ENCODE measurements at regions not wholly inside any gene's neighbourhood (a gene's known extent, or its start where the extent isn't known, plus 50 kb on each side); places are given as distances from the start of the nearest gene placed in this dataset.

GRCh38 chrX:87878926-87879325 is 361.3 kb downstream of the KLHL4 start:
- no peaks in the 10 kb centered on the region for H3K9me2 ChIP-seq (ENCODE audit: low read depth, low read length)
- H3K36me3 ChIP-seq (ENCODE audit: insufficient read depth, low read length), result no peaks in the 10 kb centered on the region
- H4K20me1 ChIP-seq (ENCODE audit: insufficient read depth, low read length), result no peaks in the 10 kb centered on the region
- no peaks in the 10 kb centered on the region for H3K27me3 ChIP-seq (ENCODE audit: insufficient read depth, low read length)
- H3K9me3 ChIP-seq (ENCODE audit: low read length), result no peaks in the 10 kb centered on the region
- TF ChIP-seq CTCF (IDR thresholded peaks at IDR 0.05; ENCODE audit: low read length) (no peak), EZH2 (IDR thresholded peaks at IDR 0.05; ENCODE audit: borderline replicate concordance, low read length) (no peak)
- no peaks in the 10 kb centered on the region for H3K79me2 ChIP-seq (ENCODE audit: insufficient read depth, low read length)
- H3K4me3 ChIP-seq (ENCODE audit: low read depth, low read length, poor library complexity, severe bottlenecking), result no peak overlapping the region
- no peak overlapping the region for H3K9ac ChIP-seq (ENCODE audit: low read length)
- H3K4me1 ChIP-seq (ENCODE audit: insufficient read depth, low read length, severe bottlenecking), result peaks cover 4% of the 10 kb centered on the region
- H3K4me2 ChIP-seq (ENCODE audit: low read length), result no peak overlapping the region
- H2AFZ ChIP-seq (ENCODE audit: low read length), result no peak overlapping the region
- no peak overlapping the region for H3K27ac ChIP-seq (ENCODE audit: low read depth, low read length, poor library complexity, severe bottlenecking)
- no peaks in the 10 kb centered on the region for H3F3A ChIP-seq (ENCODE audit: insufficient read depth, low read length)

GRCh38 chrX:87890437-87890836 is 372.8 kb downstream of the KLHL4 start:
- no peaks in the 10 kb centered on the region for H3K79me2 ChIP-seq (ENCODE audit: insufficient read depth, low read length)
- H3K4me2 ChIP-seq (ENCODE audit: low read length), result no peak overlapping the region
- H2AFZ ChIP-seq (ENCODE audit: low read length), result no peak overlapping the region
- no peaks in the 10 kb centered on the region for H3K9me3 ChIP-seq (ENCODE audit: low read length)
- H3K36me3 ChIP-seq (ENCODE audit: insufficient read depth, low read length), result no peaks in the 10 kb centered on the region
- no peaks in the 10 kb centered on the region for H3F3A ChIP-seq (ENCODE audit: insufficient read depth, low read length)
- no peaks in the 10 kb centered on the region for H3K4me1 ChIP-seq (ENCODE audit: insufficient read depth, low read length, severe bottlenecking)
- no peak for TF ChIP-seq EZH2 (IDR thresholded peaks at IDR 0.05; ENCODE audit: borderline replicate concordance, low read length)
- TF ChIP-seq CTCF (IDR thresholded peaks at IDR 0.05; ENCODE audit: low read length), result no peak
- no peaks in the 10 kb centered on the region for H3K27me3 ChIP-seq (ENCODE audit: insufficient read depth, low read length)
- no peaks in the 10 kb centered on the region for H3K9me2 ChIP-seq (ENCODE audit: low read depth, low read length)
- H3K27ac ChIP-seq (ENCODE audit: low read depth, low read length, poor library complexity, severe bottlenecking), result no peak overlapping the region
- no peak overlapping the region for H3K9ac ChIP-seq (ENCODE audit: low read length)
- H4K20me1 ChIP-seq (ENCODE audit: insufficient read depth, low read length), result no peaks in the 10 kb centered on the region
- no peak overlapping the region for H3K4me3 ChIP-seq (ENCODE audit: low read depth, low read length, poor library complexity, severe bottlenecking)

- no peaks in the 10 kb centered on the region for H4K20me1 ChIP-seq (ENCODE audit: insufficient read depth, low read length)
- H2AFZ ChIP-seq (ENCODE audit: low read length), result no peak overlapping the region
- TF ChIP-seq EZH2 (IDR thresholded peaks at IDR 0.05; ENCODE audit: borderline replicate concordance, low read length), result no peak
- TF ChIP-seq CTCF (IDR thresholded peaks at IDR 0.05; ENCODE audit: low read length), result no peak
- no peak overlapping the region for H3K9ac ChIP-seq (ENCODE audit: low read length)
- H3K27me3 ChIP-seq (ENCODE audit: insufficient read depth, low read length), result no peaks in the 10 kb centered on the region
- H3K27ac ChIP-seq (ENCODE audit: low read depth, low read length, poor library complexity, severe bottlenecking), result no peak overlapping the region
- no peak overlapping the region for H3K4me3 ChIP-seq (ENCODE audit: low read depth, low read length, poor library complexity, severe bottlenecking)
- no peak overlapping the region for H3K4me2 ChIP-seq (ENCODE audit: low read length)
- no peaks in the 10 kb centered on the region for H3K36me3 ChIP-seq (ENCODE audit: insufficient read depth, low read length)
- H3K4me1 ChIP-seq (ENCODE audit: insufficient read depth, low read length, severe bottlenecking), result no peaks in the 10 kb centered on the region
- H3K79me2 ChIP-seq (ENCODE audit: insufficient read depth, low read length), result no peaks in the 10 kb centered on the region
- H3K9me2 ChIP-seq (ENCODE audit: low read depth, low read length), result no peaks in the 10 kb centered on the region
- H3K9me3 ChIP-seq (ENCODE audit: low read length), result no peaks in the 10 kb centered on the region
- no peaks in the 10 kb centered on the region for H3F3A ChIP-seq (ENCODE audit: insufficient read depth, low read length)
Observed at GRCh38 chrX:87895421-87895820, 377.8 kb downstream of the KLHL4 start.
